Adrenal gland (tissue), 9 donors: ENCODE measurements at regions not wholly inside any gene's neighbourhood (a gene's known extent, or its start where the extent isn't known, plus 50 kb on each side); places are given as distances from the start of the nearest gene placed in this dataset.

Experiments used
- DNase-seq, 7 donors: peaks; one replicate each; pipeline ENCODE4 v3.0.0-alpha.2; 2019 to 2020
- H3K27ac ChIP-seq, 5 donors: fragments of 200-600 bp; sonication (generic) in 4 of 5; 1 replicate in 3 of 5; 2 replicates in 2 of 5; pipeline versions ENCODE4 v1.5.1 to v1.8.0; 2016 to 2020; ENCODE audit warnings: mild to moderate bottlenecking in 1 of 5
- H3K27me3 ChIP-seq: fragments of 200-600 bp; 2 replicates; pipeline ENCODE4 v1.8.0; 2021
- H3K36me3 ChIP-seq, 2 donors: fragments of 200-600 bp; replicated peaks in 1 of 2; 1 replicate in 1 of 2; 2 replicates in 1 of 2; pipeline versions ENCODE4 v1.5.1 to v1.8.0; 2018 to 2022
- H3K4me1 ChIP-seq, 2 donors: fragments of 200-600 bp; replicated peaks in 1 of 2; 1 replicate in 1 of 2; 2 replicates in 1 of 2; pipeline versions ENCODE4 v1.5.1 to v1.8.0; 2018 to 2021
- H3K4me3 ChIP-seq, 4 donors: fragments of 200-600 bp; sonication (generic) in 3 of 4; one replicate each; pipeline ENCODE4 v1.5.1; 2016 to 2018
- H3K9me3 ChIP-seq, 3 donors: fragments of 200-600 bp; sonication (generic) in 1 of 3; replicated peaks in 1 of 3; 1 replicate in 2 of 3; 2 replicates in 1 of 3; pipeline versions ENCODE4 v1.5.1 to v1.8.0; 2016 to 2021
- CTCF ChIP-seq, 6 experiments: fragments of 450-650 bp in 4 of 6; fragments of 200-600 bp in 2 of 6; sonication (generic) in 1 of 6; IDR thresholded peaks; 1 replicate in 5 of 6; 2 replicates in 1 of 6; pipeline versions ENCODE4 v1.5.1 to v1.8.0; 2016 to 2021; ENCODE audit warnings: antibody characterized with exemption in 6 of 6, mild to moderate bottlenecking in 2 of 6, moderate library complexity in 1 of 6
- POLR2A ChIP-seq, 2 donors: fragments of 450-650 bp; IDR thresholded peaks; one replicate each; pipeline ENCODE4 v1.6.1; 2017; ENCODE audit warnings: antibody characterized with exemption in 2 of 2, mild to moderate bottlenecking in 2 of 2, moderate library complexity in 1 of 2
- WGBS, 4 donors: extraction: QIAGEN DNeasy Blood & Tissue Kit in 2 of 4; methylation state at CpG; one replicate each; pipeline versions ENCODE4 v1.1.5 to v1.1.7; 2013 to 2017; 5-methylcytosine and 5-hydroxymethylcytosine counted together
- intact Hi-C, 2 donors: fragments of 100-400 bp; cut with DNase I; formaldehyde crosslinking; loops; one replicate each; pipeline versions ENCODE4 v1.14.1 to v1.15.0; 2022 to 2023
- donor health status: healthy with polysubstance abuse.
- donor health status: Bipolar disorder and iron deficiency.
- donor health status: DM: yes; HTN: yes; CAD: no.
- donor health status: DM: no; HTN: no; CAD: no.
- donor health status: DM: no; HTN: no; CAD: no.

DNA sequence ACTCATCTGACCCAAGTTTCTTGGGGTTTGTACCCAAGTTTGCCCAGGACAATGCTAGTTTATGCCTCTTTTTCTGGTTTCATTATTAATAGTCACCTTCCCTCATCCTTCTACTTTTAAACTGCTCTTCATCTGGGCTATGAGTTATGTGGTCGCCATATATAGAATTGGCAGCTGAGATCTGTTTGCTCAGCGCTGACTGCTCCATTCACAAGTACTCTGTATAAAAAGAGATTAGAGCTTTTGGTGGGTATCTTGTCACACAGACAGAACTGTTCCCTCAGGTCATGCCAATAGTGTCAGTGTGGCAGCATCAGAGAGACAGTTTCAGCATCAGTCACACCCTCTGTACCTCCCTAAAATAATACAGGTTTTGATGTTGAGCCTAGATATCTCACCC is 326.0 kb downstream of the RAB38 start:
- Histone ChIP-seq H3K4me1 (no peaks in the 10 kb centered on the region), H3K4me3 (no peak overlapping the region), H3K9me3 (no peaks in the 10 kb centered on the region), H3K27me3 (no peaks in the 10 kb centered on the region), H3K27ac (no peak overlapping the region), H3K36me3 (no peaks in the 10 kb centered on the region)
- TF ChIP-seq POLR2A (IDR thresholded peaks at IDR 0.05) (no peak), CTCF (IDR thresholded peaks at IDR 0.05) (no peak)
- DNase-seq, result no peak
- intact Hi-C loops, result no loop called here
- 93 to 97% (median 95%) methylated on average over 2 of the region's 2 CpGs for WGBS, 4 donors

GRCh38 chr11:87840786-87841185 is 334.5 kb downstream of the RAB38 start:
- Histone ChIP-seq H3K27me3 (no peaks in the 10 kb centered on the region), H3K4me1 (no peaks in the 10 kb centered on the region), H3K9me3 (no peaks in the 10 kb centered on the region), H3K27ac (no peak overlapping the region), H3K4me3 (no peak overlapping the region), H3K36me3 (no peaks in the 10 kb centered on the region)
- TF ChIP-seq POLR2A (IDR thresholded peaks at IDR 0.05) (no peak), CTCF (IDR thresholded peaks at IDR 0.05) (no peak)
- no peak for DNase-seq
- 83 to 93% (median 86%) methylated on average over 1 of the region's 1 CpG for WGBS, 4 donors
- intact Hi-C loops, result no loop called here

DNA sequence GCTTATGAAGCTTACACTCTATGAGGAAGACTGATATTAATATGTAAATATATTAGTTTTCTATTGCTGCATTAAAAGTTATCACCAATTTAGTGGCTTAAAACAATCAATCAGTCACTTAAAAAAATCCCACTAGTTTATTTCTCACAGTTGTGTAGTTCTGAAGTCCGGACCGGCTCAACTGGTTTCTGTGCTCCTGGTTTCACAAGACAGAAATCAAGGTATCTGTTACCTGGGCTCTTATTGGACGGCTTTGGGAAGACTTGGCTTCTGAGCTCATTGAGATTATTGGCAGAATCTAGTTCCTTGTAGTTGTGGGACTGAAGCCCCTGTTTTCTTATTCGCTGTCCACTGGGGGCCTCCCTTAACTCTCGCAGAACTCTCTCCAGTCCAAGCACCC is 343.0 kb downstream of the RAB38 start:
- DNase-seq, result no peak
- Histone ChIP-seq H3K9me3 (no peaks in the 10 kb centered on the region), H3K36me3 (no peaks in the 10 kb centered on the region), H3K27me3 (no peaks in the 10 kb centered on the region), H3K27ac (no peak overlapping the region), H3K4me1 (no peaks in the 10 kb centered on the region), H3K4me3 (no peak overlapping the region)
- WGBS, 4 donors, result 88 to 95% (median 91%) methylated on average over 5 of the region's 5 CpGs
- intact Hi-C loops, result no loop called here
- TF ChIP-seq CTCF (IDR thresholded peaks at IDR 0.05) (no peak), POLR2A (IDR thresholded peaks at IDR 0.05) (no peak)

GRCh38 chr11:87820011-87820410 is 355.2 kb downstream of the RAB38 start:
- H3K27me3 ChIP-seq, result no peaks in the 10 kb centered on the region
- no peak overlapping the region for H3K4me3 ChIP-seq
- TF ChIP-seq CTCF (IDR thresholded peaks at IDR 0.05), result no peak
- no peak for TF ChIP-seq POLR2A (IDR thresholded peaks at IDR 0.05)
- H3K9me3 ChIP-seq, result no peaks in the 10 kb centered on the region
- H3K27ac ChIP-seq, result no peak overlapping the region
- no peaks in the 10 kb centered on the region for H3K4me1 ChIP-seq
- 35 to 51% (median 45%) methylated on average over 3 of the region's 3 CpGs for WGBS, 4 donors
- DNase-seq, result no peak
- intact Hi-C loops, result no loop called here
- no peaks in the 10 kb centered on the region for H3K36me3 ChIP-seq
